ENCODE measurements at regions not wholly inside any gene's neighbourhood (a gene's known extent, or its start where the extent isn't known, plus 50 kb on each side); places are given as distances from the start of the nearest gene placed in this dataset.
A peak's percentile ranks its signal among the peaks of the same experiment; 100 is the strongest.
"Not testable (repeated sequence)": the region's sequence is repeated elsewhere in the genome, so short reads cannot be mapped to it uniquely, and the experiment has no call there.

- H3K27ac ChIP-seq, result no peak overlapping the region
- TF ChIP-seq, protein P1, sequence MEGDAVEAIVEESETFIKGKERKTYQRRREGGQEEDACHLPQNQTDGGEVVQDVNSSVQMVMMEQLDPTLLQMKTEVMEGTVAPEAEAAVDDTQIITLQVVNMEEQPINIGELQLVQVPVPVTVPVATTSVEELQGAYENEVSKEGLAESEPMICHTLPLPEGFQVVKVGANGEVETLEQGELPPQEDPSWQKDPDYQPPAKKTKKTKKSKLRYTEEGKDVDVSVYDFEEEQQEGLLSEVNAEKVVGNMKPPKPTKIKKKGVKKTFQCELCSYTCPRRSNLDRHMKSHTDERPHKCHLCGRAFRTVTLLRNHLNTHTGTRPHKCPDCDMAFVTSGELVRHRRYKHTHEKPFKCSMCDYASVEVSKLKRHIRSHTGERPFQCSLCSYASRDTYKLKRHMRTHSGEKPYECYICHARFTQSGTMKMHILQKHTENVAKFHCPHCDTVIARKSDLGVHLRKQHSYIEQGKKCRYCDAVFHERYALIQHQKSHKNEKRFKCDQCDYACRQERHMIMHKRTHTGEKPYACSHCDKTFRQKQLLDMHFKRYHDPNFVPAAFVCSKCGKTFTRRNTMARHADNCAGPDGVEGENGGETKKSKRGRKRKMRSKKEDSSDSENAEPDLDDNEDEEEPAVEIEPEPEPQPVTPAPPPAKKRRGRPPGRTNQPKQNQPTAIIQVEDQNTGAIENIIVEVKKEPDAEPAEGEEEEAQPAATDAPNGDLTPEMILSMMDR (conservative IDR thresholded peaks at IDR 0.05), result no peak
Observed at GRCh38 chrX:148080593-148080992, 99.5 kb downstream of the FMR1NB start.

GRCh38 chrX:148084611-148085010, 103.5 kb downstream of the FMR1NB start:
- TF ChIP-seq, protein P1 (conservative IDR thresholded peaks at IDR 0.05), result no peak
- H3K27ac ChIP-seq, result no peak overlapping the region

GRCh38 chrX:148120151-148120550, 139.0 kb downstream of the FMR1NB start:
- TF ChIP-seq, protein P1 (conservative IDR thresholded peaks at IDR 0.05), result no peak
- no peak overlapping the region for H3K27ac ChIP-seq

DNA sequence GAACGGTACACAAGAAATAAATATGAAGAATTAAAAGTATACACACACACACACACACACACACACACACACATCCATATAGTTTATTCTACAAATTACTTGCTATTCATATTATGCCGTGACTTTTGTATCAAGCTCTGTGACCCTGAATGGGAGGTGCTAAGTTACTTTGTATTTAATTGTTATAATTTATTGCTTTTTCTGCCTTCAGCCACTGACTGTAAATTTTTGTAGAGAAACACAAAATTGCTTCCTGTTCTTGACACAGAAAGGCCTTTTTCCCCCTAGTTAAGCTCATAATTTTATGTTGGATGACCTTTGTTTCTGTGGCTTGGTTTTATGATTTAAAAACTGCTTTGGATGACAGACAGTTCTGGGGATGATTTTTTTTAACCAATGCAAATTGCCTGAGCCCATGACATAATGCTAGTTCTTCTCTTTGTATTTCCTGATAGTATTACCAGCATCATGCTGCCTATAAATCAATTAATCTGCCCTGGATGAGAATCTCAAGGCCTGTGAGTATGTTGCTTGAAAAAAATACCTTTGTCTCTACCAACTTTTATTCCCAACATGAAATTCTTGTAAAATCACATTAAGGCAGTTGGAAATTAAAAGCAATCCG, 140.0 kb downstream of the FMR1NB start:
- TF ChIP-seq, protein P1 (conservative IDR thresholded peaks at IDR 0.05), result no peak
- H3K27ac ChIP-seq, result no peak overlapping the region

- not testable (repeated sequence) for H3K27ac ChIP-seq
Observed at GRCh38 chrX:148128872-148129505, 147.9 kb downstream of the FMR1NB start.

DNA sequence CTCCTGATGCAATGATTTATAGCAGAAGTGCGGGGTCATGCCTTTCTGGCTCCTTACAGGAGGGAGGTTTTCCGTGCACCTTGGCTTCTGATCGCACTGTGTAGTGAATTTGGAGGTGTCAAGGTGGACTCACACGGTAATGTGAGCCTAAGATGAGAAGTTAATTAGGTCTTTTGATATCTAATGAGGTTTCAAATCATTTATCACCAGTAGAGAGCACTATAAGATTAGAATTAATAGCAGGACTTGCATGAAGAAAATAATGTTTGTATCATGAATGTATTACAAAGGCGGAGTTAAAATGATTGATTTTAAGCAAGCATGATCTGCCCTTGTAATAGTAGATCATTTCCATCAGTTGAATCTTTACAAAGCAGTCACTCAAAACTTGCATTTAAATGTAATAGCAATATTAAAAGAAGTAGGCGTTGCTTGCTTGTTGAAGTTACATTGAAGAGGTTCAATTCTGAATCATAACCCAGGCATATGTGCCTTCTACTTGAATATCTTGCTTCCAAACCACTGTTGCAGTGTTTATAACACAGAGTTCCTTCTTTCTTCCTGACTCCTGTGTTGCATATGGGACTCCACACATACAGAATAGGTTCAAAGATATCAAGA, 152.1 kb downstream of the FMR1NB start:
- TF ChIP-seq, protein P1 (conservative IDR thresholded peaks at IDR 0.05), result peak; percentile 35; the same call in 1 of the 2 replicates
- no peak overlapping the region for H3K27ac ChIP-seq

DNA sequence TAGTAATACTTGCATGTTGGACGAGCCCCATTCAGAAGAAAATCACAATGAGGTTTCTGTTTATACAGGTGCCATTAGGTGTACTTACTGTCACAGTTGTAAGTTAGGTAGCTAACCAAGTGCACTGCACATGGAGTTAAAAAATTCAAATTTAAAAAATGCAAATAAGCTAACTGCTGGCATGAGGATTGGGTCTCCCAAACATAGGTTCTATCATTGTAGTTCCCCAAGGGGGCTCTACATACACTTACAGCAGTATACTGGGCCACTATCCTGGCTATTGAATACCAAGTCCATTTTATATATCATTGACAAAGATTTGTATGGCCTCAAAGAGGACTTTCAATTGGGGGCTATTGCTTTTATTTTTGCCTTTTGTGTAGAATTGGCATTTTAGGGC, 153.4 kb downstream of the FMR1NB start:
- no peak overlapping the region for H3K27ac ChIP-seq
- TF ChIP-seq, protein P1 (conservative IDR thresholded peaks at IDR 0.05), result no peak

GRCh38 chrX:148135738-148136137, 154.6 kb downstream of the FMR1NB start:
- H3K27ac ChIP-seq, result no peak overlapping the region
- TF ChIP-seq, protein P1 (conservative IDR thresholded peaks at IDR 0.05), result no peak

Measured in VCaP (cell line).